ENCODE measurements at regions not wholly inside any gene's neighbourhood (a gene's known extent, or its start where the extent isn't known, plus 50 kb on each side); places are given as distances from the start of the nearest gene placed in this dataset.
A peak's percentile ranks its signal among the peaks of the same experiment; 100 is the strongest.
"Not testable (repeated sequence)": the region's sequence is repeated elsewhere in the genome, so short reads cannot be mapped to it uniquely, and the experiment has no call there.

- no peak for DNase-seq (ENCODE audit: low spot score)
Measured at GRCh38 chr11:41713030-41713429, 253.6 kb upstream of the LRRC4C start.

DNA sequence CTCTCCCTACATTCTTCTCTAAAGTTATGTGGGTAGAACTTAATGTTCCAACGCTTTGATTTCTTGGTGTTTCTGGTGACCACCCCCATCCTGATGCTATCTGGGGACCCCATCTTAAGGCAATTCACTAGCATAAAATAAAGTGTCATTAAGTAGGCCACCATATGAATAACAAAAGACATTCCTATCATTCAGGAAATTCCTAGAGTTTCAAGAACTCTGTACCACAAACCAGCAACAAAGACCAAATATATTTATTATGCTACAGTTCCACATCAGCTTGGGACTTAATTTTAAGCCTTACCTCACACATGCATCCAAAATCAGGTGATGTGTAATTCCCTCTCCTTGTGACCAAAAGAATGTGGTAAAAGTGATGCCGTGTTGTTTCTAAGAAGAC lies 254.6 kb upstream of the LRRC4C start:
- peak; percentile 14 for DNase-seq (ENCODE audit: low spot score)

GRCh38 chr11:41716862-41717261 lies 257.4 kb upstream of the LRRC4C start:
- no peak for DNase-seq (ENCODE audit: low spot score)

DNA sequence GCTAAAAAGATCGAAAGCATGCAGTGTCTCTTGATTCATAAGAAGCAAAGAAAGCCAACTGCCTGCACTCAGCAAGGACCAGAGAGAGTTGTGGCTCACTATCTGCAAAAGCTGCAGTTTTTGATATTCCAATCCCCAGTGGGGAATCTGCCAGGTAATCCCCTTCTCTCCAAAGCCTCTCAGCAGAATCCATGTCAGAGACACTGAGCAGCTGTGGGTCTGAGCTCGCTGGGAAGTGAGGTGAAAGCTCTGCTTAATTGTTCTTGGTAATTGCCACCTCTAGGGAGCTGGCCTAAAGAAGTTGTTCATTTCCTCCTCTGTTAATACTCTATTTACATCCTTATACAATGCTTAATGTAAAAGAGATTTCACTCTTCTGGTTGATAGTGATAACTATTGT lies 261.3 kb upstream of the LRRC4C start:
- no peak for DNase-seq (ENCODE audit: low spot score)

- DNase-seq (ENCODE audit: low spot score), result not testable (repeated sequence)
Measured at GRCh38 chr11:41728161-41728560, 268.7 kb upstream of the LRRC4C start.

- DNase-seq (ENCODE audit: low spot score), result peak; percentile 12
Measured at GRCh38 chr11:41775296-41775695, 315.8 kb upstream of the LRRC4C start.

- DNase-seq (ENCODE audit: low spot score), result no peak
Measured at GRCh38 chr11:41779401-41779960, 320.0 kb upstream of the LRRC4C start.

GRCh38 chr11:41781441-41781840 lies 322.0 kb upstream of the LRRC4C start:
- DNase-seq (ENCODE audit: low spot score), result no peak

- DNase-seq (ENCODE audit: low spot score), result no peak
Measured at GRCh38 chr11:41784513-41785335, 325.3 kb upstream of the LRRC4C start.

DNA sequence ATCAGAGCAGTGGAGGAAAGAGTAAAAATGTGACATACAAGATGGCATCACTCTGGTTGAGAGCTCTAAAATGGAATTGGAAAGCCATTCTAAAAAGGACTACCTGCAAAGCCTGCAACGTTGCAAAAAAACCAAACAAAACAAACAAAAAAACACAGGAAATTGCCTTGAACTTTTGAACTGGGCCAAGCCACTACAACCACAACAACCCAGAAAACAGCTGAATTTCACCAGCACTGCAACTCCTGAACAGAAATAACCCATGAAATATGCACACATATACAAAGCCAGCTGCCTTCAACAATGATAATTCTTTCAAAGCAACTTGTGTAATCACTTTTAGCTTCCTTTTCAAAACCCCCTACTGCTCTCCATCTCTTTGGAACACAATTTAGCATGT lies 326.6 kb upstream of the LRRC4C start:
- peak; percentile 18 for DNase-seq (ENCODE audit: low spot score)

GRCh38 chr11:41788177-41788576 lies 328.7 kb upstream of the LRRC4C start:
- DNase-seq (ENCODE audit: low spot score), result no peak

- no peak for DNase-seq (ENCODE audit: low spot score)
Measured at GRCh38 chr11:41789376-41789775, 329.9 kb upstream of the LRRC4C start.

DNA sequence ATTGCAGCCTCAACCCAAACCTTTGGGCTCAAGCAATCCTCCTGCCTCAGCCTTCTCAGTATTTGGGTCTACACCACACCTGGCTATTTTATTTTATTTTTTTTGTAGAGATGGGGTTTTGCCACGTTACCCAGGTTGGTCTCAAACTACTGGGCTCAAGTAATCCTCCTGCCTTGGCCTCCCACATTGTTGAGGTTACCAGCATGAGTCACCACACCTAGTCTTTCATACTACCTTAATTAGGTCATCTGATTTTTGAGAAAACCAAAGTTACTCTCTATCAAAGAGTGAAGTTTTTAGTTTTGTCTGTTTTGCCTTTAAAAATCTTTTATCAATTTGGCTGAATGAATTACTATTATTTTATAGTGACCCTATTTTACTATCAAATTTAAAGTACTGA lies 335.6 kb upstream of the LRRC4C start:
- DNase-seq (ENCODE audit: low spot score), result no peak

DNA sequence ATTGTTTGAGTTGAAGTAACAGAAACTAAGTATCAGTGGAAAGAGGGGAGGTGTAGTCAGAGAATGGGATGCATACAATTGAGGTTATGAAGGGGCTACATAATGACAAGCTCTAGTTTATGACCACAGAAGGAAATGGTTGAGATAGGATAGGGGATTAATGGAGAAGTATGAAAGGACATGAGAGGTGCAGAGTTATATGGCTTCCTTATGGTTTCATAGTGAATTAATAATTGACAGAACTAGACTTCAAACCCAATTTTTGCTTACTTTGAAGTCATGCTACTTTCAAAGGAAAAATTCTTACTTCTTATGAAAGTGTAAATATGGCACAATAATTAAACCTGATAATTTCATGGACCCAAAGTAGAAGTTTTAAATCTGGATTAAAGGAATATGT lies 340.3 kb upstream of the LRRC4C start:
- DNase-seq (ENCODE audit: low spot score), result no peak

- DNase-seq (ENCODE audit: low spot score), result no peak
Measured at GRCh38 chr11:41803895-41804294, 344.4 kb upstream of the LRRC4C start.

GRCh38 chr11:41816396-41816795 lies 356.9 kb upstream of the LRRC4C start:
- no peak for DNase-seq (ENCODE audit: low spot score)

DNA sequence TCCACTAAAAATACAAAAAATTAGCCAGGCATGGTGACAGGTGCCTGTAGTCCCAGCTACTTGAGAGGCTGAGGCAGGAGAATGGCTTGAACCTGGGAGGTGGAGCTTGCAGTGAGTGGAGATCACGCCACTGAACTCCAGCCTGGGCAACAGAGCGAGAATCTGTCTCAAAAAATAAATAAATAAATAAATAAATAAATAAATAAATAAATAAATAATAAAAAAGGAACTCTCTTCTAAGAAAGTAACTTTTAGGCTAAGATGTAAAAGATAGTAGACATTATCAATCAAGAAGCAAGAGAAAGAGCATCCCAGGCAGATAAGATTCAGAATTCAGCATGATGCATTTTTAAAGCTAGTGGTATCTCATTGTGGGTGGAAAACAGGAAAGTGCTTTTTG lies 364.8 kb upstream of the LRRC4C start:
- DNase-seq (ENCODE audit: low spot score), result not testable (repeated sequence)

GRCh38 chr11:41826085-41826484 lies 366.6 kb upstream of the LRRC4C start:
- no peak for DNase-seq (ENCODE audit: low spot score)

DNA sequence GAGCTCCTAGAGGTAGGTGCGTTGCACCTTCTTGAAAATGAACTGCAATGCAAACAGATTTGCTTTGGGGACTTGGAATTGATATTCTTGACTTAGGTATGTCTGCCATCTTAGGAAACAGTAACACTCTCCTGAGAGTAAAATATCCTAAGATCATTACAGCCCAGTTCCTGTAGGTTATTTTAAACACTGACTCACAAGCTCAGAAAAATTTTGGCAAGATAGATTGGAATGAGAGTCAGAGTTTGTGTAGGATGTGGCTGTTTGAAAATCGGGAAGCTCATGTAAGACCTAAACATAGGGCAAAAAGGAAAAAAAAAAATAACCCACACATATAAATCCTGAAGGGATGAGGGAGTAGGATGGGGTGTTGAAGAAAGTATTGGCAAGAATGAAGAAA lies 377.0 kb upstream of the LRRC4C start:
- peak; percentile 11 for DNase-seq (ENCODE audit: low spot score)

DNA sequence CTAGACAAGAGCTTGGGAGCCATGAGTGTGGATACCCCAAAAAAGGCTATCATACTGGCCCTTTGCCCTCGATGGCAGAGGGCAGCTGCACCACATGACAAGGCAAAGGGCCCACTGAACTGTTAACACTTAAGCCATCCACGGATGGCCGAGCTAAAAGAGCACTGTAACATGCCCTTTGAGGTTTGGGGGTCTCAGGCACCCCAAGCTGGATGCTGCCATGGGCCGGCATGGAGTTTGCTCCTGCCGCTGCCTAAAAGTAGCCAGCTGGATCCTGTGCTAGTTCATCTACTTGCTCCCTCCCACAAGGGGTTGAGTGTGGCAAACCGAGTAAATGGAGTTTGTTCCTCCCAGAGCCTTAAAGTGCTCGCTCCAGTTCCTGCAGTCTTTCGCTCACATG lies 383.2 kb upstream of the LRRC4C start:
- no peak for DNase-seq (ENCODE audit: low spot score)

DNA sequence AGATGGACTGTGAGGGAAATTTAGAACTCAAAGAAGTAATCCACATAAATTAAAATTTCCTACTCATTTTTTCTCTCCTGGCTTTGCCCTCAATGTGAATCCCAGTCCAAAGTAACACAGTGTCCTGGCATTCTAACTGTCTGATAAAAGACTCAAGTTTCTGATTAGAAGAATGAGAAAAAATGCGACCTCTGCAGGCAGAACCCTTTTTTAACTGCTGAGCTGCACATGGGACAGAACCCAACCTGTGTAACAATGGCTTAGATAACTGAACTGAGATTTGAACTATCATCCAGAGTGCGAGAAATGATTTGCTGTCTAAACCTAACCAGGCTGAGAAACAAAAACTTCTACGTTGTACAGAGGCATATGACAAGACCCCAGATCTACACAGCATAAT lies 385.6 kb upstream of the LRRC4C start:
- DNase-seq (ENCODE audit: low spot score), result no peak

DNA sequence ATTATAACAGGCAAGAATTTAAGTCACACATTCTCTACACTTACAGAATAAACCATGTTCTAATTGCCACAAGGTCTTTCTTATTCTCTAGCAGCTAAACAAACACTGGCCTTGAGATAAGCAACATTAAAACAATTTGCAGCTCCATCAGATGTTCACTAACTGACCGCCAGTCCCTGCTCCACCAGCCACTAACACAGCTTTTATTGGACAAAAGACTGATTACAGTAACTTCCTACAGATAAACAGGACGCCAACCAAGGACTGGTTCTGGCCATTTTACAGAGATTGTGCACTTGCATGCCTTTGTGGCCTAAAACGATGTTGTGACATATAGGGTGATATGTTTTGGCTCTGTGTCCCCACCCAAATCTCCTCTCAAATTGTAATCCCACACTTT lies 388.9 kb upstream of the LRRC4C start:
- no peak for DNase-seq (ENCODE audit: low spot score)

- no peak for DNase-seq (ENCODE audit: low spot score)
Measured at GRCh38 chr11:41849250-41849649, 389.8 kb upstream of the LRRC4C start.

DNA sequence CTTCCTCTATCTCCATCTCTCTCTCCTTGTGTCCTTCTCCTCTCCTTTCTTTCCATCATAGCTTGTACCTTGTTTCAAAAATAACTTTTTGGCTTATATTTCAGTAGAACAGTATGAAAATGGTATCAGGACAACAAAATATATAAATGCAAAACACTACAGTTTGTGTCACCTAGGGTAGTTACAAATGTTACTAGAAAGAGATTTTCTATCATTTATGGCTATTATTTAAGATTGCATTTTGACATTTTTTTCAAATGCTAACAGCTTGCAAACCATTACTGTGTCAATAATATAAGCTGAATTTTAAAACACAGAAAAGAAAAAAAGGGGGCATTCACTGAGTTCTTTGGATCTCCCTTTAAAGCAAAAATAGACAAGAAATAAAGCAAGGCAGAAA lies 392.3 kb upstream of the LRRC4C start:
- no peak for DNase-seq (ENCODE audit: low spot score)
